Right cardiac atrium (tissue), 5 donors: ENCODE measurements at regions not wholly inside any gene's neighbourhood (a gene's known extent, or its start where the extent isn't known, plus 50 kb on each side); places are given as distances from the start of the nearest gene placed in this dataset.

Experiments used
- ATAC-seq, 2 donors: fragments of 200-7000 bp; cut with Tn5 transposase; one replicate each; pipeline versions ENCODE4 v1.8.0 to v1.9.1; 2020; ENCODE audit warnings: moderate library complexity in 2 of 2, mild to moderate bottlenecking in 1 of 2
- DNase-seq, 3 donors: peaks; one replicate each; pipeline ENCODE4 v3.0.0-alpha.2; 2020
- H3K27ac ChIP-seq: one replicate; pipeline ENCODE4 v1.5.1; 2013; ENCODE audit warnings: mild to moderate bottlenecking, low read length, control low read depth, moderate library complexity
- H3K27me3 ChIP-seq: one replicate; pipeline ENCODE4 v1.6.1; 2013; ENCODE audit not compliant: control insufficient read depth, insufficient read depth
- H3K4me1 ChIP-seq: one replicate; pipeline ENCODE4 v1.6.1; 2013; ENCODE audit warnings: low read length; ENCODE audit not compliant: control insufficient read depth, insufficient read depth
- H3K4me3 ChIP-seq: one replicate; pipeline ENCODE4 v1.5.1; 2013; ENCODE audit warnings: low read length, control low read depth
- H3K9me3 ChIP-seq: one replicate; pipeline ENCODE4 v1.6.1; 2013; ENCODE audit warnings: low read length; ENCODE audit not compliant: control insufficient read depth
- WGBS: extraction: QIAGEN DNeasy Blood & Tissue Kit; methylation state at CpG from one replicate; pipeline ENCODE4 v1.1.7; 2013; 5-methylcytosine and 5-hydroxymethylcytosine counted together
- intact Hi-C, 4 donors: fragments of 100-400 bp; cut with DNase I; formaldehyde crosslinking; loops; one replicate each; pipeline versions ENCODE4 v1.11.0 to v1.14.0; 2022 to 2023
- donor health status: healthy with polysubstance abuse.
- donor health status: DM: no; HTN: yes; CAD: no.
- donor health status: DM: no; HTN: no; CAD: no.
- donor health status: DM: no; HTN: yes; CAD: no; lungs with severe emphysema.
- donor health status: DM: yes; HTN: yes; CAD: no.

GRCh38 chr11:12315024-12315423 is 62.3 kb upstream of the PARVA start:
- WGBS = 68% methylated on average over 1 of the region's 1 CpG
- no peaks in the 10 kb centered on the region for H3K27me3 ChIP-seq
- no peak overlapping the region for H3K4me3 ChIP-seq
- no peak for ATAC-seq
- no peak overlapping the region for H3K27ac ChIP-seq
- peaks cover 2% of the 10 kb centered on the region for H3K9me3 ChIP-seq
- intact Hi-C loops = no loop called here
- no peak for DNase-seq
- peaks cover 4% of the 10 kb centered on the region for H3K4me1 ChIP-seq

DNA sequence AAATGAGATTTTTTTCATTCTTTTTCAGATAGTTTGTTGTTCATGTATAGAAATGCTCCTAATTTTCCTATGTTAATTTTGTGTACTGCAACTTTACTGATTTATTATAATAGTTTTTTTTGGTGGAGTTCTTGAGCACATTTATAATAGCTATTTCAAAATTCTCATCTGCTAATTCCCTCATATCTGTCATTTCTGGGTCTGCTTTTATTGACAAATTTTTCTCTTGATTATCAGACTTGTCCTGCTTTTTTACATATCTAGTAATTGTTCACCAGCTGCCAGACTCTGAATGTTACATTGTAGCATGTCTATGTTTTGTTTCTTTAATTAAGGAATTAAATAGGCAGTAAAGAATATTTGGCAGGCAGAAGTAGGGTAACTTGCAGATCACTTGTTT is 60.9 kb upstream of the PARVA start:
- peaks cover 4% of the 10 kb centered on the region for H3K4me1 ChIP-seq
- no peaks in the 10 kb centered on the region for H3K27me3 ChIP-seq
- no peak overlapping the region for H3K4me3 ChIP-seq
- H3K9me3 ChIP-seq = peaks cover 2% of the 10 kb centered on the region
- ATAC-seq = no peak
- DNase-seq = no peak
- intact Hi-C loops = no loop called here
- H3K27ac ChIP-seq = no peak overlapping the region

DNA sequence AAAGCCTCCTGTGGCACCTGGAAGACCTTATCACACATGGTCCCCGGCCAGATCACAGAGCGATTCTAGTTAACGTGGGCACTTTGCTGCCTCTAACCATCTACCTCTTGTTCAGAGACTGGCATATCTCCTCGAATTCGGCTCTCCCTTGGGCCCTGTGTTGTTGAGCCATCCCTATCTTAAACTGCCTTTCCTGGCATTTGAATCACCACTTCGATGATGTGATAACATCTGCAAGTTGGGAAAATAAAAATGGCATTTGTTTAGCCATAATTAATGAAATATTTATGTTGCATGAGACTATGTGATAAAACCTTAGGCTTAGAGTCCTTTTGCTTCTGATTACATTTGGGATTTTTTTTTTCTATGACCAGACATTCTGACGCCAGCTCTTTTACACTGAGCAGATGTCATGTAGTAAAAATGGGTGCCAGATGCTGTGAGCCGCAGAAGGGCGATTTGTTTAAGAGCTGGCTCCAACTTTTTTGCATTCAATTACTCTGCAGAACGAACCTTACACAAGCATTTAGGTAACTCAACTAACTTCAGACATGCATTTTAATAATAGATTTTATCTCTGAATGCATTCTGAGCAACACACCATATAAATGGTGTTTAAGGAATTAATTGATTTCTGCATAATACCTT is 58.5 kb upstream of the PARVA start:
- Histone ChIP-seq H3K9me3 (peaks cover 2% of the 10 kb centered on the region), H3K4me1 (peaks cover 4% of the 10 kb centered on the region), H3K27me3 (no peaks in the 10 kb centered on the region), H3K27ac (no peak overlapping the region), H3K4me3 (no peak overlapping the region)
- intact Hi-C loops = no loop called here
- DNase-seq = no peak
- 53% methylated on average over 10 of the region's 10 CpGs for WGBS
- ATAC-seq = no peak

DNA sequence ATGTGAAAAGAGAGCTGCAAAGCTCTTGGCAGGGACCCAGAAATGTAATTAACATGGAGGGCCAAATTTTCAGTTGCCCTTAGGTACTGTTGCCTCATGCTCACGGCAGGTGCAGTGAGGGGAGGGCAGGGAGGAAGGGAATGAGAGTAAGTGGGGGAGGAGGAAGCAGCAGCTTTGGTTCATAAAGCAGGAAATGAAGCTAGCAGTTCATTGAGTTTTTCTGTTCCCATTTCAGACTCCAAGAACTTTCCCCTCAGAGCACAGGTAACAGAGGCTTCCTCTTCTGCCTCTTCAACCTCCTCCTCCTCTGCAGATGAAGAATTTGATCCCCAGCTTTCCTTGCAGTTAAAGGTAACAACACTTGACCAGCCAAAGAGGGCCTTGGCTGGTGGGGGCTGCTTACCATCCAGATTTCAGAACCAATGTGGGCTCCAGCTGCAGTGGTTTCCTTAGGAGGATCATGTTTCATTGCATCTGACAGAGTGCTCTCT is 57.9 kb upstream of the PARVA start:
- H3K27ac ChIP-seq = no peak overlapping the region
- 48% methylated on average over 1 of the region's 1 CpG for WGBS
- no peaks in the 10 kb centered on the region for H3K27me3 ChIP-seq
- H3K4me1 ChIP-seq = peaks cover 4% of the 10 kb centered on the region
- DNase-seq (no peak), ATAC-seq (no peak)
- intact Hi-C loops = no loop called here
- H3K4me3 ChIP-seq = no peak overlapping the region
- H3K9me3 ChIP-seq = peaks cover 2% of the 10 kb centered on the region

- no peak for DNase-seq
- Histone ChIP-seq H3K27ac (no peak overlapping the region), H3K4me1 (peaks cover 4% of the 10 kb centered on the region), H3K27me3 (no peaks in the 10 kb centered on the region), H3K9me3 (peaks cover 2% of the 10 kb centered on the region), H3K4me3 (no peak overlapping the region)
- WGBS = 72% methylated on average over 3 of the region's 3 CpGs
- ATAC-seq = no peak
- intact Hi-C loops = loop anchor here in 2 of 4 donors (10.0 kb wide), 2 partner anchors 175 to 575 kb away; no protein-coding TSS in a partner anchor
These were observed 57.4 kb upstream of the PARVA start for GRCh38 chr11:12319988-12320387.

DNA sequence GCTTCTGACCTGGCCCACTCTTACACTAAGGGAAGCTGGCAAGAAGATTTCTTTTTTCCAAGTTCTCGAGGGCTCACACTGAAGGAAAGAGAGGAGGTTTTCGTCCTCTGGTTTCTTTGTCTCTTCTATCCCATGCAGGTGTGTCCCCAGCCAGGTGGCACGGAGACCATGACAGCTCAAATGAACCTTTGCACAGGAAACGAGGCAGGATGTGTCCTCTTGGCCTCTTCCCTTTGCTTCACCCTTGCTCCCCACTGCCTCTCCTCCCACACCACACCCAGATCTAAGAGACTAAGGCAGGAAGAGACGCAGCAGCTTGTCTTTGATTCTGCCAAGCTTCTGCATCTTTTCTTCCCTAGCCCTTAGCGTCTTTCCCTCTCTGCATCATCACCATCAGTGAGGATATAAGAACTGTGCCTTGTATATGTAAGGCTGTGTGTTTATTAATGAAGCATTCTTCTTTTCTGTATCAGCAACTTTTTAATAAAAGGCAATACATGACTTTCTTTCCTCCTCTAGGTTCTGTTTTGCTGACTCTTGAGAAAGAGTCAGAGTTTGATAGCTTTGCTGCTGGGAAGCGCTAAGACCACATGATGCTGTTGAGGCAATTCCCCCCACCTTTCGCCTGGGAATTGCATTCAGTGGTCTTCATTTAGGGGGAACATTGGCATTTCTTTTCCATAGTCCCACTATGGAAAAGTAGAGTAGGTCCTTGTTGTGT is 56.0 kb upstream of the PARVA start:
- DNase-seq (no peak), ATAC-seq (no peak)
- Histone ChIP-seq H3K27me3 (no peaks in the 10 kb centered on the region), H3K4me3 (no peak overlapping the region), H3K27ac (no peak overlapping the region), H3K9me3 (peaks cover 2% of the 10 kb centered on the region), H3K4me1 (peaks cover 4% of the 10 kb centered on the region)
- WGBS = 87% methylated on average over 8 of the region's 8 CpGs
- intact Hi-C loops = loop anchor here in 2 of 4 donors (10.0 kb wide), 2 partner anchors 173 to 573 kb away; no protein-coding TSS in a partner anchor

GRCh38 chr11:12324585-12324984 is 52.8 kb upstream of the PARVA start:
- H3K4me3 ChIP-seq = no peak overlapping the region
- no peak for DNase-seq
- 91% methylated on average over 3 of the region's 3 CpGs for WGBS
- no peak overlapping the region for H3K27ac ChIP-seq
- ATAC-seq = no peak
- H3K27me3 ChIP-seq = no peaks in the 10 kb centered on the region
- intact Hi-C loops = loop anchor here in 2 of 4 donors (10.0 kb wide), 2 partner anchors 170 to 570 kb away; no protein-coding TSS in a partner anchor
- no peaks in the 10 kb centered on the region for H3K9me3 ChIP-seq
- no peaks in the 10 kb centered on the region for H3K4me1 ChIP-seq
